GM13977 (cell line): ENCODE measurements at regions not wholly inside any gene's neighbourhood (a gene's known extent, or its start where the extent isn't known, plus 50 kb on each side); places are given as distances from the start of the nearest gene placed in this dataset.

Experiments
- DNase-seq: peaks from one replicate; pipeline ENCODE4 v3.0.0; 2012; ENCODE audit warnings: low spot score
- CTCF ChIP-seq: IDR thresholded peaks from 2 replicates; pipeline ENCODE4 v1.5.1; 2012; ENCODE audit warnings: mild to moderate bottlenecking, control low read depth; ENCODE audit not compliant: insufficient read depth; ENCODE audit errors: extremely low read depth, missing control alignments
- in situ Hi-C: fragments of 300-500 bp; cut with MboI; formaldehyde crosslinking; loops from one replicate; pipeline ENCODE4 v1.12.0; 2022; ENCODE audit warnings: low sequenced_read_pairs, low pct_unique_long_range_greater_than_20kb, mixed read lengths, inconsistent platforms; ENCODE audit not compliant: unreplicated experiment

GRCh38 chr14:97253756-97254155 is 456.6 kb downstream of the VRK1 start:
- DNase-seq, result no peak
- in situ Hi-C loops, result no loop called here
- no peak for TF ChIP-seq CTCF

GRCh38 chr14:97262336-97262735 is 465.2 kb downstream of the VRK1 start:
- in situ Hi-C loops, result no loop called here
- no peak for TF ChIP-seq CTCF
- DNase-seq, result no peak

GRCh38 chr14:97264516-97265230 is 467.5 kb downstream of the VRK1 start:
- in situ Hi-C loops, result no loop called here
- DNase-seq, result no peak
- no peak for TF ChIP-seq CTCF

- DNase-seq, result no peak
- in situ Hi-C loops, result no loop called here
- no peak for TF ChIP-seq CTCF
Measured at GRCh38 chr14:97266653-97267052, 469.5 kb downstream of the VRK1 start.

- DNase-seq, result no peak
- in situ Hi-C loops, result no loop called here
- TF ChIP-seq CTCF, result no peak
Measured at GRCh38 chr14:97267509-97267908, 470.3 kb downstream of the VRK1 start.

GRCh38 chr14:97268097-97268496 is 470.9 kb downstream of the VRK1 start:
- TF ChIP-seq CTCF, result no peak
- in situ Hi-C loops, result no loop called here
- no peak for DNase-seq

GRCh38 chr14:97270308-97270707 is 473.1 kb downstream of the VRK1 start:
- in situ Hi-C loops, result no loop called here
- DNase-seq, result no peak
- no peak for TF ChIP-seq CTCF
